A673 (cell line): ENCODE measurements at regions not wholly inside any gene's neighbourhood (a gene's known extent, or its start where the extent isn't known, plus 50 kb on each side); places are given as distances from the start of the nearest gene placed in this dataset.

Source experiments
- BruUV-seq: library from RNA; stranded (reverse); fragments of 400-500 nt; replicated peaks from 2 replicates; lab custom pipeline; 2021; lab: Mats Ljungman, UMichigan
- CTCF ChIA-PET: fragments of 300-600 bp; sonication (Branson Sonifier 250); formaldehyde crosslinking; loops from one replicate; lab custom pipeline; 2022; ENCODE audit warnings: antibody characterized with exemption; lab: Charles Lee
- POLR2A ChIA-PET: fragments of 300-600 bp; sonication (Branson Sonifier 250); formaldehyde crosslinking; loops from one replicate; lab custom pipeline; 2022; ENCODE audit warnings: antibody characterized with exemption; ENCODE audit not compliant: low non-redundant PET; lab: Charles Lee
- DNase-seq: peaks from one replicate; pipeline ENCODE4 v3.0.0-alpha.2; 2015; ENCODE audit warnings: low spot score
- H3K27ac ChIP-seq: fragments of 200-600 bp; sonication (generic); 2 replicates; pipeline ENCODE4 v1.5.1; 2016; ENCODE audit warnings: mixed run types, low read depth, mild to moderate bottlenecking, mixed read lengths, antibody characterized with exemption, low read length; ENCODE audit not compliant: poor library complexity, severe bottlenecking
- H3K27me3 ChIP-seq: fragments of 200-600 bp; sonication (generic); replicated peaks from 2 replicates; pipeline ENCODE4 v1.6.1; 2017; ENCODE audit warnings: mixed run types, low read depth, mild to moderate bottlenecking, mixed read lengths, antibody characterized with exemption, low read length; ENCODE audit not compliant: insufficient read depth, poor library complexity
- H3K36me3 ChIP-seq: fragments of 200-600 bp; sonication (generic); 2 replicates; pipeline ENCODE4 v1.6.1; 2016; ENCODE audit warnings: mixed run types, mild to moderate bottlenecking, mixed read lengths, antibody characterized with exemption, low read length; ENCODE audit not compliant: insufficient read depth, poor library complexity, severe bottlenecking
- H3K4me1 ChIP-seq: fragments of 200-600 bp; sonication (generic); 2 replicates; pipeline ENCODE4 v1.6.1; 2017; ENCODE audit warnings: mixed run types, mild to moderate bottlenecking, mixed read lengths, antibody characterized with exemption, low read length; ENCODE audit not compliant: insufficient read depth, poor library complexity, severe bottlenecking
- H3K4me3 ChIP-seq: fragments of 200-600 bp; sonication (generic); 2 replicates; pipeline ENCODE4 v1.5.1; 2016; ENCODE audit warnings: low read depth, mixed run types, mild to moderate bottlenecking, mixed read lengths, low read length; ENCODE audit not compliant: poor library complexity, severe bottlenecking
- H3K9me3 ChIP-seq: fragments of 200-600 bp; sonication (generic); 2 replicates; pipeline ENCODE4 v1.6.1; 2016; ENCODE audit warnings: mixed run types, low read depth, mild to moderate bottlenecking, mixed read lengths, antibody characterized with exemption, low read length; ENCODE audit not compliant: poor library complexity, severe bottlenecking
- CTCF ChIP-seq: fragments of 300-800, 200-600 bp; sonication (generic); conservative IDR thresholded peaks from 2 replicates; pipeline ENCODE4 v1.5.1; 2017; ENCODE audit warnings: low read depth, mild to moderate bottlenecking, antibody characterized with exemption, low read length, moderate library complexity, mixed read lengths
- EZH2 ChIP-seq: fragments of 200-600 bp; sonication (generic); IDR thresholded peaks from 2 replicates; pipeline ENCODE4 v1.6.1; 2017; ENCODE audit warnings: borderline replicate concordance, low read depth, mild to moderate bottlenecking, mixed read lengths, antibody characterized with exemption, low read length; ENCODE audit not compliant: poor library complexity, severe bottlenecking
- intact Hi-C: fragments of 100-400 bp; cut with micrococcal nuclease; formaldehyde crosslinking; loops from one replicate; pipeline ENCODE4 v1.10.0; 2022; ENCODE audit not compliant: unreplicated experiment

DNA sequence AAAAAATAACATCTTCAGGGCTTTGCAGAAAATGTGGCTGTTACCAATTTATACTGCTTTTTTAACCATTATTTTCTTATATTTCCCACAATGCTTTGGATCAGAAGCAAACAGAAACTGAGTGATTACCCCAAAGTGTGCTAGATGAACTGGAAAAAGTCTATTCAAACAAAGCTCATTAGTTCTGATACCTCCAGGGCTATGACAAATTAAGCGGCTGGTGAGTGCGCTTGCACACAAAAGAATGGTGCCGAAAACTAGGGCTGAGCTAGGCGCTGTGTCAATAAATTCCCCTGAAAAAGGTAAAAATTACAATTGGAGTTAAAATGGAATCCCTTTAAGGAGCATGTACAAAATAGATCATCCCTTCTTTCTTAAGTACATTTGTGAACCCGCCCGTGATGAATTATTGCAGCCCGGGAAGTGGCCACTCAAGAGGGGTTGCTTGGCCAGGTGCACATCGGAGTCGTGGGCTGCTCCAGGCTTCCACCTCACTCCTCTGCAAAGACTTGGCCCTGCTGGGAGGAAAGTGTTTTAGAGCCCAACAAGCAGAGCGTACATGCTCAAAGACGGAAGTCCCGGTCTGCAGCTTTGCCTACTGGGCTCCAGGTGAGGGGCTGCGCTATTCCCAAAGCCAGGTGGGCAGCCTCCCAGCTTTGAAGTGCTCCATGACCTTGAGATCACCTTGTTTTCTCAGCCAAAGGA is 164.0 kb upstream of the ZNF507 start:
- POLR2A ChIA-PET = interaction anchor here (0.6 kb wide), 1 partner anchor 348 kb away, joined by 12 read pairs; no protein-coding TSS in a partner anchor
- Histone ChIP-seq H3K27ac (no peak overlapping the region), H3K9me3 (no peaks in the 10 kb centered on the region), H3K4me3 (no peak overlapping the region), H3K27me3 (no peaks in the 10 kb centered on the region), H3K36me3 (no peaks in the 10 kb centered on the region), H3K4me1 (no peaks in the 10 kb centered on the region)
- DNase-seq = no peak
- no TSS peak for BruUV-seq
- TF ChIP-seq CTCF = no peak
- no peak for TF ChIP-seq EZH2
- intact Hi-C loops = no loop called here
- CTCF ChIA-PET = no interaction called here

GRCh38 chr19:32186542-32187330 is 158.7 kb upstream of the ZNF507 start:
- ChIA-PET CTCF (no interaction called here), POLR2A (no interaction called here)
- Histone ChIP-seq H3K36me3 (no peaks in the 10 kb centered on the region), H3K4me3 (no peak overlapping the region), H3K27me3 (no peaks in the 10 kb centered on the region), H3K27ac (no peak overlapping the region), H3K4me1 (no peaks in the 10 kb centered on the region), H3K9me3 (no peaks in the 10 kb centered on the region)
- TF ChIP-seq EZH2 (no peak), CTCF (no peak)
- intact Hi-C loops = no loop called here
- no peak for DNase-seq
- no TSS peak for BruUV-seq

DNA sequence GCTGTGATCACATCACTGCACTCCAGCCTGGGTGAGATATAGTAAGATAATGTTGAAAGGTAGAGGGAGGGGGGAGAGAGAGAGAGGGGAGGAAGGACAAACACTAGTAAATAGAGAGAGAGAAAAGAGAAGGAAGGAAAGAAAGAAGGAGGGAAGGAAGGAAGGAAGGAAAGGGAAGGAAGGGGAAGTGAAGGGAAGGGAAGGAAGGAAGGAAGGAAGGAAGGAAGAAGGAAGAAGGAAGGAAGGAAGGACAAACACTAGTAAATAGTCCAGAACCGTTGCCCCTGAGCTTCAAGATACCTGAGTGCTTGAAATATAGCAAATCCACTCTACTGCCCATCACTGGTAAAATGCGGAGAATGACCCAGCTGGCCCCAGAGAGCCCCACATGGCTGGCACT is 156.5 kb upstream of the ZNF507 start:
- DNase-seq = no peak
- Histone ChIP-seq H3K27ac (no peak overlapping the region), H3K27me3 (no peaks in the 10 kb centered on the region), H3K4me1 (no peaks in the 10 kb centered on the region), H3K4me3 (no peak overlapping the region), H3K9me3 (no peaks in the 10 kb centered on the region), H3K36me3 (no peaks in the 10 kb centered on the region)
- ChIA-PET CTCF (no interaction called here), POLR2A (no interaction called here)
- BruUV-seq = no TSS peak
- intact Hi-C loops = no loop called here
- TF ChIP-seq CTCF = no peak
- no peak for TF ChIP-seq EZH2
